CD14-positive monocyte (primary cell): ENCODE measurements at regions not wholly inside any gene's neighbourhood (a gene's known extent, or its start where the extent isn't known, plus 50 kb on each side); places are given as distances from the start of the nearest gene placed in this dataset.

Source experiments
- DNase-seq, 3 donors: peaks; one replicate each; pipeline ENCODE4 v3.0.0-alpha.2; 2011 to 2022
- H2AFZ ChIP-seq: 2 replicates; pipeline ENCODE4 v1.6.0; 2012; ENCODE audit warnings: mild to moderate bottlenecking, low read depth, low read length, inconsistent platforms; ENCODE audit not compliant: insufficient read depth, poor library complexity, severe bottlenecking
- H3K27ac ChIP-seq, 2 donors: 1 replicate in 1 of 2; 2 replicates in 1 of 2; pipeline ENCODE4 v1.5.1; 2012 to 2013; ENCODE audit warnings: low read length in 2 of 2, control low read depth in 1 of 2, inconsistent platforms in 1 of 2, low read depth in 1 of 2, mild to moderate bottlenecking in 1 of 2
- H3K27me3 ChIP-seq, 2 donors: one replicate each; pipeline versions ENCODE4 v1.6.0 to v1.6.1; 2011 to 2013; ENCODE audit warnings: low read length in 2 of 2; ENCODE audit not compliant: control insufficient read depth in 2 of 2, insufficient read depth in 2 of 2
- H3K36me3 ChIP-seq, 2 donors: replicated peaks in 1 of 2; 1 replicate in 1 of 2; 2 replicates in 1 of 2; pipeline versions ENCODE4 v1.5.1 to v1.6.1; 2012 to 2013; ENCODE audit warnings: low read length in 2 of 2, control low read depth in 1 of 2, inconsistent platforms in 1 of 2, mild to moderate bottlenecking in 1 of 2; ENCODE audit not compliant: insufficient read depth in 2 of 2, control insufficient read depth in 1 of 2
- H3K4me1 ChIP-seq, 2 donors: 1 replicate in 1 of 2; 2 replicates in 1 of 2; pipeline versions ENCODE4 v1.5.1 to v1.6.1; 2012 to 2013; ENCODE audit warnings: low read length in 2 of 2, control low read depth in 1 of 2, inconsistent platforms in 1 of 2, mild to moderate bottlenecking in 1 of 2, moderate library complexity in 1 of 2; ENCODE audit not compliant: insufficient read depth in 2 of 2, control insufficient read depth in 1 of 2
- H3K4me2 ChIP-seq: replicated peaks from 2 replicates; pipeline ENCODE3; 2012; ENCODE audit warnings: low read length, moderate library complexity, mild to moderate bottlenecking; ENCODE audit not compliant: poor library complexity, severe bottlenecking; ENCODE audit errors: extremely low read depth
- H3K4me3 ChIP-seq, 3 experiments: fragments of 200-600 bp in 1 of 3; sonication (generic) in 1 of 3; replicated peaks in 1 of 3; 1 replicate in 2 of 3; 2 replicates in 1 of 3; pipeline ENCODE4 v1.5.1; 2011 to 2013; ENCODE audit warnings: low read length in 3 of 3, mild to moderate bottlenecking in 3 of 3, control low read depth in 2 of 3, low read depth in 2 of 3, inconsistent platforms in 1 of 3, moderate library complexity in 1 of 3
- H3K79me2 ChIP-seq: 2 replicates; pipeline ENCODE4 v1.6.0; 2012; ENCODE audit warnings: mild to moderate bottlenecking, control low read depth, inconsistent platforms, low read length, moderate library complexity; ENCODE audit not compliant: insufficient read depth
- H3K9ac ChIP-seq: 2 replicates; pipeline ENCODE4 v1.6.0; 2017; ENCODE audit warnings: low read length, mild to moderate bottlenecking; ENCODE audit not compliant: insufficient read depth, poor library complexity, severe bottlenecking
- H3K9me3 ChIP-seq, 2 donors: replicated peaks in 1 of 2; 1 replicate in 1 of 2; 2 replicates in 1 of 2; pipeline versions ENCODE4 v1.5.1 to v1.6.1; 2012 to 2013; ENCODE audit warnings: low read length in 2 of 2, control low read depth in 1 of 2; ENCODE audit not compliant: control insufficient read depth in 1 of 2, insufficient read depth in 1 of 2
- H4K20me1 ChIP-seq: 2 replicates; pipeline ENCODE4 v1.6.0; 2012; ENCODE audit warnings: mild to moderate bottlenecking, low read length, control low read depth, moderate library complexity; ENCODE audit not compliant: insufficient read depth
- H3K27ac Mint-ChIP-seq, 7 donors: one replicate each; pipeline ENCODE4 v1.8.0; 2020; ENCODE audit warnings: mild to moderate bottlenecking in 7 of 7, mixed read lengths in 7 of 7, moderate library complexity in 6 of 7, inconsistent platforms in 2 of 7
- H3K27me3 Mint-ChIP-seq, 3 donors: one replicate each; pipeline ENCODE4 v1.8.0; 2021 to 2022; ENCODE audit warnings: low read depth in 3 of 3, mild to moderate bottlenecking in 3 of 3, mixed read lengths in 3 of 3, moderate library complexity in 3 of 3, inconsistent platforms in 1 of 3
- H3K36me3 Mint-ChIP-seq, 2 donors: one replicate each; pipeline ENCODE4 v1.8.0; 2020; ENCODE audit warnings: mixed read lengths in 2 of 2, inconsistent platforms in 1 of 2, mild to moderate bottlenecking in 1 of 2
- H3K4me1 Mint-ChIP-seq: one replicate; pipeline ENCODE4 v1.8.0; 2020; ENCODE audit warnings: mild to moderate bottlenecking, mixed read lengths
- H3K4me3 Mint-ChIP-seq, 2 donors: one replicate each; pipeline ENCODE4 v1.8.0; 2020; ENCODE audit warnings: mild to moderate bottlenecking in 2 of 2, mixed read lengths in 2 of 2, moderate library complexity in 1 of 2
- H3K9me3 Mint-ChIP-seq, 7 donors: one replicate each; pipeline ENCODE4 v1.8.0; 2020 to 2022; ENCODE audit warnings: mixed read lengths in 7 of 7, mild to moderate bottlenecking in 6 of 7, moderate library complexity in 6 of 7, inconsistent platforms in 2 of 7
- CTCF ChIP-seq: fragments of 200-600 bp; IDR thresholded peaks from one replicate; pipeline ENCODE4 v1.8.0; 2022; ENCODE audit warnings: antibody characterized with exemption, mild to moderate bottlenecking
- intact Hi-C, 2 donors: fragments of 100-400 bp; cut with micrococcal nuclease; formaldehyde crosslinking; loops; one replicate each; pipeline versions ENCODE4 v1.15.0 to v1.15.1; 2023

GRCh38 chr5:152188251-152188650, 216.8 kb downstream of the NMUR2 start:
- no peak overlapping the region for H3K27ac Mint-ChIP-seq
- intact Hi-C loops = no loop called here
- H2AFZ ChIP-seq = no peak overlapping the region
- H3K9me3 ChIP-seq = peaks cover 0 to 3% of the 10 kb centered on the region in 2 donors
- H3K79me2 ChIP-seq = no peaks in the 10 kb centered on the region
- H3K9me3 Mint-ChIP-seq = peaks cover 2 to 11% (median 6%) of the 10 kb centered on the region in 7 donors
- no peaks in the 10 kb centered on the region for H3K4me1 Mint-ChIP-seq
- H4K20me1 ChIP-seq = no peaks in the 10 kb centered on the region
- no peak overlapping the region for H3K4me3 ChIP-seq
- H3K36me3 Mint-ChIP-seq = no peaks in the 10 kb centered on the region
- H3K36me3 ChIP-seq = no peaks in the 10 kb centered on the region
- H3K27ac ChIP-seq = no peak overlapping the region
- DNase-seq = no peak
- no peaks in the 10 kb centered on the region for H3K4me1 ChIP-seq
- H3K4me3 Mint-ChIP-seq = no peak overlapping the region
- no peaks in the 10 kb centered on the region for H3K27me3 Mint-ChIP-seq
- no peak overlapping the region for H3K4me2 ChIP-seq
- H3K9ac ChIP-seq = no peak overlapping the region
- TF ChIP-seq CTCF = no peak
- no peaks in the 10 kb centered on the region for H3K27me3 ChIP-seq

GRCh38 chr5:152187668-152188067, 217.4 kb downstream of the NMUR2 start:
- Histone ChIP-seq H3K79me2 (no peaks in the 10 kb centered on the region), H3K9ac (no peak overlapping the region), H3K9me3 (peaks cover 0 to 3% of the 10 kb centered on the region in 2 donors), H3K4me3 (no peak overlapping the region), H3K4me2 (no peak overlapping the region), H3K27ac (no peak overlapping the region), H4K20me1 (no peaks in the 10 kb centered on the region), H3K36me3 (no peaks in the 10 kb centered on the region), H3K4me1 (no peaks in the 10 kb centered on the region), H3K27me3 (no peaks in the 10 kb centered on the region), H2AFZ (no peak overlapping the region)
- no peak for DNase-seq
- H3K4me1 Mint-ChIP-seq = no peaks in the 10 kb centered on the region
- H3K9me3 Mint-ChIP-seq = peaks cover 2 to 9% (median 5%) of the 10 kb centered on the region in 7 donors
- H3K36me3 Mint-ChIP-seq = no peaks in the 10 kb centered on the region
- no peak overlapping the region for H3K27ac Mint-ChIP-seq
- H3K27me3 Mint-ChIP-seq = no peaks in the 10 kb centered on the region
- TF ChIP-seq CTCF = no peak
- intact Hi-C loops = no loop called here
- H3K4me3 Mint-ChIP-seq = no peak overlapping the region
